ENCODE measurements at regions not wholly inside any gene's neighbourhood (a gene's known extent, or its start where the extent isn't known, plus 50 kb on each side); places are given as distances from the start of the nearest gene placed in this dataset.
"Not testable (repeated sequence)": the region's sequence is repeated elsewhere in the genome, so short reads cannot be mapped to it uniquely, and the experiment has no call there.

DNA sequence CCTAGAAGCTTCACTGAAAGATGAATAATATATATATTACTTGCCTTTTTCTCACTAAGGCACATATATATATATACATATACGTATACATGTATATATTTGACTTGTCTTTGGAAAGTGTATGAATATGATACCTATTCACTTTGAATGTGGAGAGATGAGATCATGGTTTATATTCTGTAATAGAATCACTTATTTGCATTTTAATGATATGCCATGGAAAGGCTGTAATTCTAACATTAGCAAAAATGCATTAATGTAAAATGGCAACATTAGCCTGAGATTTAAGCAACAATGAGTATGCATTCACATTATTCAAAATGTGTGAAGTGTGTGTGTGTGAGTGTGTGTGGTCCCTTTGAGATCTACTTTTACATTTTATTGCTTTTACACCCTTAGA lies 54.5 kb upstream of the PRKD1 start:
- intact Hi-C loops (cut with micrococcal nuclease): no loop called here

DNA sequence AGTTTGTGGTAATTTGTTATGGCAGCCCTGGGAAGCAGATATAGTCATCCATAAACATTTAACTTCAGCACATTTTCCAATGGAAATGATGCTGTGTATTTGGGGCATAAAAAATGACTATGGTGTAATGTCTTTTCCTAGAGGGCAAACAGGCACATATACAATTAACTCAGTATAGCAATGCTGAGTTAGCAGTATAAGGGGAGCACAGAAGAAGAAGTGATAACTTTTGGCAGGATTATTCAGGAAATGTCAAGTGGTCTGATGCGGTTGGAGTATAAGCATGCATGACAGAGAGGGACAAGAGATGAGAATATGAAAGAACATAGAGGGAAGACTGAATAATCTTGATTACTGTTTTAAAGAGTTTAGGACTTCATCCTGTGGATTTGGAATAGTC lies 55.3 kb upstream of the PRKD1 start:
- intact Hi-C loops (cut with micrococcal nuclease): no loop called here

DNA sequence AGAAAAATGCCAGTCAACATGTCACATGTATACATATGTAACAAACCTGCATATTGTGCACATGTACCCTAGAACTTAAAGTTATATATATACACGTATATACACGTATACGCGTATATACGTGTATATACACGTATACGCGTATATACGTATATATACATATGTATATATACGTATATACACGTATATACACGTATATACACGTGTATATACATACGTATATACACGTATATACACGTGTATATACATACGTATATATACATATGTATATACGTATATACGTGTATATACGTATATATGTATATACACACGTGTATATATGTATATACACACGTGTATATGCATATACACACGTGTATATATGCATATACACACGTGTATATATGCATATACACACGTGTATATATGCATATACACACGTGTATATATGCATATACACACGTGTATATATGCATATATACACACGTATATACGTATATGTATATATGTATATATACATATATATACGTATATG lies 62.8 kb upstream of the PRKD1 start:
- intact Hi-C loops (cut with micrococcal nuclease): not testable (repeated sequence)

DNA sequence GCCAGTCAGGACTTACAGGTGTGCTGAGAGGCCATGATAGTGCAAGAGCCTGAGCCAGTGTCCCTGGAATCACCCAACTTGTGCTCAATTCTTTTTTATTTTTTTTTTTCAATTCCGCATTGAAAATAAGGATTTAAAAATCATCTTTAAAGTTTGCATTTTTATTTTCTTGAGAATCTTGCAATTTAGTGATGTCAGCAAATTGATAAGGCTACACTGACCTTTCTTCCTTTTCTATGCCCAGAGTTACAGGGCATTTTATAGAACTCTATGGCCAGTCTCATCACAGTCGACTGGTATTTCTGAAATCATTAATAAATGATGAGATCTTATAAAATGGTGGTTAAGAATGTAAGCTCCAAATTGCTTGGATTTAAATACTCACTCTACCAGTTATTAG lies 63.3 kb upstream of the PRKD1 start:
- intact Hi-C loops (cut with micrococcal nuclease): no loop called here

DNA sequence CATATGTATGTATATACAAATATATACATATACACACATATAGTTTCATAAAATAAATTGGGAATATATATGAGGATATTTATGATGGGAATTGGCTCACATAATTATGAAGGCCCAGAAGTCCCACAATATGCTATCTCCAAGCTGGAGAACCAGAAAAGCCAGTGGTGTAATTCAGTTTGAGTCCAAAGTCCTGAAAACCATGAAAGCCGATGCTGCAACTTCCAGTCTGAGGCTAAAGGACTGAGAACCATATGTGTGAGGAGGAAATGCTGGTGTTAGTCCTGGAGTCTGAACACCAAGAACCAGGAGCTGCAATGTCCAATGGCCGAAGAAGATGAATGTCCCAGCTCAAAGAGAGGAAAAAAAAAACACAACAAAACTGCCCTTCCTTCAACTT lies 65.5 kb upstream of the PRKD1 start:
- intact Hi-C loops (cut with micrococcal nuclease): no loop called here

DNA sequence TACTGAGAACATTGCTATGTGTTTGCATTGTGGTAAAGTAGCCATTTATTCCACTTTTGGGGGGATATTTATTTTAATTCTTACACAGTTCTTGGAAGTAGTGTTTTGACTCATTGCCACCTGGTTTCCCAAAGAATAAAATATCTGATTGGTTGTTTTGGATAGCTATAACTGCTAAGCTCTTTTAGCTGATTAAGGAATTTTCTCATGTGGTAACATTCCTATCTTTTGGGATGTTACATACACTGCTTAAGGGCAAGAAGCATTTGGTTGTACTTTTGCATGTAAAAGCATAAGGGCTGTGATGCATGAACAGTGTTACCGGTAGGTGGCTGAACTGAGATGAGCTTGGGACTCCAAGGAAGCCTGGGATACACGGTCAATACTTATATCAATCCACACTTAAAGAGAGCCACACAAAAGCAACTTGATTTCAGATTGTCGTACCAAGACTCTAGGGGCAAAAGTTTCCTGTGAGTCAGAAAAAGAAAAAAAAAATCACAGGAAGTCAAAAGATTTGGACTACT lies 71.4 kb upstream of the PRKD1 start:
- intact Hi-C loops (cut with micrococcal nuclease): no loop called here

DNA sequence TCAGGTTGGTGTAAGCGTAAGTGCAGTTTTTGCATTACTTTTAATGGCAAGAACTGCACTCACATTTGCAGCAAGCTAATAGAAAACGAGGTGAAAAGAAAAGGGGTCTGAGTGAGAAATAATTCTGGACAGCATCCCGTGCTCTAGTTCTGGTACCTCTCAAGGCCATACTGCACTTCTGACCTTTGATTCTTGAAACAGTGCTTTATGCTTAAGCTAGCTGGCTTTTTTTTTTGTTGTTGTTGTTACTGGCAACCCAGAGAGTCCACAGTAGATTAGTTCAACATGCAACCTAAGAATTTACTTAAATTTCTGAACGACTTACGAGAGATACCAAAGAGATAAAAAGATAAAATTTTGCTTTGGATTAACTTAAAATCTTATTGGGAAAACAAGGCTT lies 75.2 kb upstream of the PRKD1 start:
- intact Hi-C loops (cut with micrococcal nuclease): no loop called here

DNA sequence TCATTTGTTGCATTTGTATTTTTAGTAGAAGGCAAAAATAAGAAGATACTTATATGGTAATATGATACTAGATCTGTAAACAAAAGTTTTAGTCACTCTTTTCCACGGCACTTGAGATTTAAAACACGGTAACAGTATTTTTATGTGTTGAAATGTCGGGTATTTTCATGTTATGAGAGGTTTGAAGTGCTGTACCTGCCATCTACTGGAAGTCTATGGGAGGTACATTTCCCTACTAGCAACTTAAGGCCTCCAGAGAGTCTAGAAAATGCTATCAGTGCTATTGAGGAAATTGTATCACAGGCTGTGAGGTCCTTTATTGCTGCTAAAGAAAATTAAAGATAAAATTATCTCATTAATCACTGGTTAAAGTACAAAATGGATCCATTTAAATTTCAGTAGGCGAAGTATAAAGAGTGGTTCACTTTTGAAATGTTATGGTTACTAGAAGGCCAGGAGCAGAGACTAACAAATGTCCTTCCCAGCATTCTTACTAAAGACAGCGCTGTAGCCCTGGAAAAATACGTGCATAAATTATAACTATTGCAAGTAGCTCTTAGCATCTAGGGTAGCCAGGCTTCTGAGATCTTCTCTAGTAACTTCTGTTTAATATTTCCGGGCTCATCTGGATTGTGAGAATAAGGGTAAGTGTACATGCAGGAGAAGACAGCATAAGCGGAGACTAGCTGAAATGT lies 77.6 kb upstream of the PRKD1 start:
- intact Hi-C loops (cut with micrococcal nuclease): no loop called here

DNA sequence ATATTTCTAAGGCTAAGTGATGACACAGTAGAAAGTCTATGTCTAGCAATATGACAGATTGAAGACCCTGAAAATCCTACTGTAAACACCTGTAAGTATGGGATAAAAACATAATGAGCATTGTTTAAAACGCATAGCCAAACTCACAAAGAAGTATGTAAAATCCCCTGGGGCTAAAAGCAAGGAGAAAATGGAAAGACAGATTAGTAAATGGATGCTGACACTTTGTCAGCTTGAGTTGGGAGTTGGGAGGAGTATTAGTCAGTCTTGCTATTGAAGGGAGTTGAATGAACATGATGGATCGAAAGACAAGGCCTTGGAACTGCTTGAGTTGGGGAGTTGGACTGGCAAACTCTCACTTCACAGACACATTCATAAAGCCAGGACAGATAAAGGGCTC lies 79.0 kb upstream of the PRKD1 start:
- intact Hi-C loops (cut with micrococcal nuclease): no loop called here

DNA sequence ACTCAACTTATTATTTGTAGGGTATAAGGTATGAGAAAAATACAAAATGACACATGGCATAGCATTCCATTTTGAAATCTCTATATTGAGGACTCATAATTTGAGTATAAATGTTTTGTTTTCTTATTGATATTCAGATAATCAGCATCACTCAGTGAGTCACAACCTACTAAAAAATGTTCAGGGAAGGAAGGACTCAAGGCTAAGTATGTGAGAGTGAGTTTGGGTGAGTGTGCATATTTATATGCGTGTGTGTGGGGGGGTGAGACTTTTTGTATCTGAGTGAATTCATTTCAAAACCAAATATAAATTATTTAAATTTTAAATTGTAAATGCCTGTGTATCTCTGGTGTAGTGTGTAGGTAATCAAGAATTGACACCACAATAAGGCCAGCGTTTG lies 87.8 kb upstream of the PRKD1 start:
- intact Hi-C loops (cut with micrococcal nuclease): no loop called here

DNA sequence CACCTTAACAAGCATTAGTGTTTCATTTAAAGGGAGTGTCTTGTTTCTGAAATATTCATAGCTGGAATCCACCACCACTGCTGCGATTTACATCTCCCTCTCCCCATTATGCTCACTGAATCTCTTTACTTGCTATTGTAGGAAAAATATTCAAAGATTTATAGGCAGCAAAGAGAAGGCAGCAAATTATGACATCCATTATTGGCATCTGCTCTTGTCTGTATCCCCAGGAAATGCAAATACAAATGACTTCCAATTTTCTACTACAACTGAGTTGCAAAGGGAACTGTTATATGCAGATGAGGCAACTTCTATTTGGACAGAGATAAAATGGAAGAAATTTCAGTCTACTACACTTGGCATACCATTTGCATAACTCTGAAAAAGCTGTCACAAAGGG lies 88.4 kb upstream of the PRKD1 start:
- intact Hi-C loops (cut with micrococcal nuclease): no loop called here

DNA sequence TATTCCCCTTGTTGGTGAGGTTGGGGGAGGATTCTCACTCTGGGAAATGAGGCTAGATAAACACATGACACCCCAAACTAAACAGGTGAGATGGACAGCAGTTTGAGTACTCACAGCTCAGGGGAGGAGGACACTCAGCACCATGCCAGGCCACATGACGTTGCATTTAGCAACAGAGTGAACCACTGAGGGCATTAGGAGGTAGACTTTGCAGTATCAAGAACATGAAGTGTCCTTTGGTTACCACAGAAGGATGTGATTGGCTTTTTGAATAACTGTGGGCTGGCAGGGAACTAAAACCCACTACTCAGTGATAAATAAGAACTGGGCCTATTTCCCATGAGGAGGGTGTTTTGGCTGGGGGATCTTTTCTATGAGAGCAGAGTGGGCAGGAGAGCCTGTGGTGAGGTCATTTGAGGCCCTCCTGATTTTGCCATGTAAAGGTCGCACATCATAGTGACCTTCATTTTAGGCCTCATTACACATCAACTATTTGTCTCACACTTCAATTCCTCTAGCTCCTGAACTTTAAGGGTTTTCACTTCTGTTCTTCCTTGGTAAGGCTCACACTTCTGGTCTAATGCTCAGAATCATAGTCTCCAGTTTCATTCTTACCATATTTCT lies 89.8 kb upstream of the PRKD1 start:
- intact Hi-C loops (cut with micrococcal nuclease): no loop called here

DNA sequence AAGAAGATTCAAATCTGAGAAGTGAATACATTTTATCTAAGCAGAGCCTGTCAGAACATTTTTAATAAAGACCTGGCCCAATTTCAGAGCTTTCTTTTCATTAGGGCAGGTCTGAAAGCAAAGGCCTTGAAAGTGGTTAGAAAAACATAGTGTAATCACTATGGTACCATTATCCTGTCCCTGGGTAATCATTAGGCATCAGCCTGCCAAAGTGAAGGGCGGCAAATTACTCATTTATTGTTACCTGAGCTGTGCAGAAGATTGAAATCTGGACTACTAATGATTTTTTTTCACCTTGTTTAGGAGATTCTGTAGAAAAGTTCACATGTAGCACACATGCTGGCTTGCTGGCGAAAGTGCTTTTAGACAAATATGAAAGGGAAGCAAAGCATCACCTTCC lies 92.6 kb upstream of the PRKD1 start:
- intact Hi-C loops (cut with micrococcal nuclease): no loop called here

DNA sequence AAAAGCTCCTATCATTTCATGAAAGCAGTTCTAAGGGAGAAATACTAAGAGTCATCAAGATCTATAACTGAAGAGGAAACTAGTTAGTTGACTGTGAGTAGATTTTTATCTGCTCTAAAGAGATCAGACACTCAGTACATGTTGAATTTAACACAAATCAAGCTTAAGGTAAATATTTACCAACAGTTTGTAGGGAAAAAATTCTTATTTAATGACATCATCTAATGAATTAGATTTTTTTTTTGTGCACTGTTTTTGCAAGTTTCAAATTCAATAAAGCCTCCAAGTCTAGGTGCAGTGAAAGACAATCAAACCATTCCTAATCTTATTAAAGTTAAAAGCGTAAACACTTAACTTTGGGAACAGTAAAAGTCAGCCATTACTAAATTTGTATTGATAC lies 93.0 kb upstream of the PRKD1 start:
- intact Hi-C loops (cut with micrococcal nuclease): no loop called here

DNA sequence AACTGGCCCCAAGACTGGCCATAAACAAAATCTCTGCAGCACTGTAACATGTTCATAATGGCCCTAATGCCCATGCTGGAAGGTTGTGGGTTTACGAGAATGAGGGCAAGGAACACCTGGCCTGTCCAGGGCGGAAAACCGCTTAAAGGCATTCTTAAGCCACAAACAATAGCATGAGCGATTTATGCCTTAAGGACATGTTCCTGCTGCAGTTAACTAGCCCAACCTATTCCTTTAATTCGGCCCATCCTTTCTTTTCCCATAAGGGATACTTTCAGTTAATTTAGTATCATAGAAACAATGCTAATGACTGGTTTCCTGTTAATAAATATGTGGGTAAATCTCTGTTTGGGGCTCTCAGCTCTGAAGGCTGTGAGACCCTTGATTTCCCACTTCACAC lies 95.7 kb upstream of the PRKD1 start:
- intact Hi-C loops (cut with micrococcal nuclease): not testable (repeated sequence)

DNA sequence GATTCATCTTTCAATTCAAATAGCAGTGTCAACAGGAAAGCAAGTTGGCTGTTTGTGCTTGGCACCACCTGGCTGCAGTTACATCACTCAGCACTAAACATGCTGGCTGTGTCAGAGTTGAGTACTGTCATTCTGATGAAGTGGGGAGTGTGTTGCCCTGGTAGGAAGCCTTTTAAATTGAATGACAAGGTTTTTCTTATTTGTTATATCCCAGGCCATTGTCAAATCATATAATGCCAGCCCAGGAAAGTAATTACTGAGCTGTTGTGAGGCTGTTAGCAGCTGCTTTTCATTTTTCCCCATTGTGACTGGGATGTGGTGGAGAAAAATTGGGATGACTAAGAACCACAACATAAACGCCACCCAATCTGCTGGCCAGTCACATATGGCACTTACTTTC lies 106.5 kb upstream of the PRKD1 start:
- intact Hi-C loops (cut with micrococcal nuclease): no loop called here

DNA sequence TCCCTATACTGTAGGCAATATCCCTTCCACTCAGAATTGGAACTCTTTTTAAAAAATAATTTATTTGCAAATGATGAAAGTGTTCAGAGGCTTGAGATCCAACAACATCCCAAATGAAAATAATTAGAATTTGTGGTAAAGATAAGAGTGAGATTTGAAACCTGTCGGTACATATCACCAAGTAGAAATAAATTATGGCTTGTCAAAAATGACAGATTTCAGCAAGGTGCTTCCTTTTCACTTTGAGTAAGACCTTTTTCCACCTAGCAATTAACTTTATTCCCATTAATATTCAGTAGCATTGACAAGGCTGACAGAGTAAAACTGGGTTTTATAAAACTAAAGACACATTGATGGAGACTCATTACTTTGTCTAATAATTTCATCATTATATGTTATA lies 107.7 kb upstream of the PRKD1 start:
- intact Hi-C loops (cut with micrococcal nuclease): no loop called here

DNA sequence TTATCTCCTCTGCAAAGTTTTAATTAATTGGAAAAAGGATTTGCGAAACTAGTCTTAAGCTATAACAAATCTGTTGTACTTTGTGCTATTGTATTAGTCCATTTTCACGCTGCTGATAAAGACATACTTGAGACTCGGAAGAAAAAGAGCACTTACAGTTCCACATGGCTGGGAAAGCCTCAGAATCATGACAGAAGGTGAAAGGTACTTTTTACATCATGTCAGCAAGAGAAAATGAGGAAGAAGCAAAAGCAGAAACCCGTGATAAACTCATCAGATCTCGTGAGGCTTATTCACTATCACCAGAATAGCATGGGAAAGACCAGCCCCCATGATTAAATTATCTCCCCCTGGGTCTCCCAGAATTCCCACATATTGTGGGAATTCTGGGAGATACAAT lies 118.1 kb upstream of the PRKD1 start:
- intact Hi-C loops (cut with micrococcal nuclease): no loop called here

DNA sequence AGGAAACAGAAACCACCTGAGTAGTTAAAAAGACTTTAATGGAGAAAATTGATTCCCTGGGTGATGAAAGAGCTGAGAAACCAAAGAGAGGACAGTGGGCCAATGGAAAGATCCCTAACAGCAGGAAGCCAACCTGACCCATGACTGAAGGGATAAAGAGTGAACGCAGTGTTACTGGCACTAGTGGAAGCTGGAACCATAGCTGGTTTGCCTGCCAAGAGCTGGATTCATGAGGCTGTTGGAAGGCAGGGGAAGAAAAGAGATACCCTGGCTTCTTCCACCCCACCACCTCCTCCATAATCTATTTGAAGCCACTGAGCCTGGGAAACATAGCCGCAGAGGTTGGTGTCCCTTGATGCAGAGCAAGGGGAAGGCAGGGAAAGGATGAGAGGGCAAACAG lies 125.5 kb upstream of the PRKD1 start:
- intact Hi-C loops (cut with micrococcal nuclease): no loop called here

DNA sequence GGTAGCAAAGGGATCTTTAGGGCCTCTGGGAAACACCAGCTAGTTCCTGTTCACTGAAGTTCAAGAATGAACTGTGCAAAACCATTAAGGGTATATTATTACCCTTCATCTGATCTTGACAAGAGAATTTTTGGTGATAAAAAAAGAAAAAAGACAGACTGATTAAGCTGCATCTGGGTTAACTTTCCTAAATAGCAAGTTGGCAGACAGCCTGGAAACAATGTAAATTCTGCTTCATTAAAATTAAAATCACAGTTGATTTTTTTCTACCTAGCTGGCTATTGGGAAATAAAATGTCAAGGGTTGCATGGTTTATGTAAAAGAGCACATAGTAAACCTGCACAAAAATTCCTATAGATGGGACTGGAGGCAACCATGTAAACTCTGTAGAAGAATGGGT lies 126.6 kb upstream of the PRKD1 start:
- intact Hi-C loops (cut with micrococcal nuclease): no loop called here

DNA sequence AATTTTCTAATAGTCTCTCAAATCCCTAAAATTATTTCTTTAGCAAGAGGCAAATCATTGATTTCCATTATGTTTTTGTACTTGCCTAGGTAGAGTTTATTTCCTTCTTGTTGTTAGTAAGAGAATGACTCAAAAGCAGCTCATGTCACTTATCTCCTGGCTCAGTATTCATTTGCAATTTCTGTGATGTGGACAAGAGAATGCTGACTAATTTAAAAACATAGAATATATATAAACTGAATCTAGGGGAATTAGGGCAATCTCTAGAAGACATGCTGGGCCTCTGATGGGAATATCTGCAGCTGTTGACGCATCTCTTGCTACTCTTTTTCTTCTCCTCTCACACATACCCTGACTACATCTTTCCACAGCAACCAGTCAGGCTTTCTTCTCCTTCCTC lies 130.8 kb upstream of the PRKD1 start:
- intact Hi-C loops (cut with micrococcal nuclease): no loop called here

DNA sequence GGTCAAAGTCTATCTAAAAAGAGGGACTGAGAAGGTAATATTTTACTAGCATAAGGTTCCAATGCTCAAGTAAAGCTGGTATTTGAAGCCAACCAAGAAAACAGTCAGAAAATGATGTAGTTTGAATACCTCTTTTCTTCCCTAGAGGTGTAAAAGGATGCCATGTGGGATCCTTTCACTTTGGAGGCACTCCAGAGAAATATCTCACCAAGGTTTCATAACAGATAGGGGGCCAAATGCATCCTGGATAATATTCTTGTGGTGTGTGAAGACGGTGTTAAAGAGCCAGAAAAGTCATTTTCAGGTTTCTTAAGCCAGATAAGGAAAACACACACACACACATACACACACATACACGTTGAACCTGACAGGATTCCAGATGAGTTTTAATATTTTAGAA lies 136.1 kb upstream of the PRKD1 start:
- intact Hi-C loops (cut with micrococcal nuclease): no loop called here

DNA sequence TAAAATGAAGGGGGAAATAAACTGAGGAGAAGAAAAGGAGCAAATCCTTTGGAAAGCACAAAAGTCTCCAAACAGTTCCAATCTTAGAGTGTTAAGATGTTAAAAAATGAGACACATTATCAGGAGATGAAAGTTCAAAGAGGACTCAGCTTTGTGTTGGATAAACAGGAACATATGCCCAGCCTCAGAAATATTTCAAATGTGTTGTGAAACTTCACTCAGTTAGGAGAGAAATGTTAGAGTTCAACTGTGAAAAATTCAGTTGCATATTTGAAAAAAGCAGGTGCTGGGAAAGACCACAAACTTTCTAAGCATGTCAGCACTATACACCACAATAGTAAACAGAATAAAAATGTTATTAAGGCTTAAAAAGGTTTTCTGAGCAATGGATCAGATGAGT lies 136.8 kb upstream of the PRKD1 start:
- intact Hi-C loops (cut with micrococcal nuclease): no loop called here
